GM10266 (cell line): ENCODE measurements at regions not wholly inside any gene's neighbourhood (a gene's known extent, or its start where the extent isn't known, plus 50 kb on each side); places are given as distances from the start of the nearest gene placed in this dataset.
"Not testable (repeated sequence)": the region's sequence is repeated elsewhere in the genome, so short reads cannot be mapped to it uniquely, and the experiment has no call there.

Experiments
- DNase-seq: peaks from one replicate; pipeline ENCODE4 v3.0.0; 2012; ENCODE audit errors: extremely low spot score
- CTCF ChIP-seq: IDR thresholded peaks from 2 replicates; pipeline ENCODE4 v1.5.1; 2012; ENCODE audit warnings: mild to moderate bottlenecking, low read depth; ENCODE audit not compliant: control insufficient read depth, insufficient read depth; ENCODE audit errors: missing control alignments

- DNase-seq: no peak
- TF ChIP-seq CTCF: no peak
Measured at GRCh38 chr5:144042156-144042555, 128.3 kb downstream of the YIPF5 start.

DNA sequence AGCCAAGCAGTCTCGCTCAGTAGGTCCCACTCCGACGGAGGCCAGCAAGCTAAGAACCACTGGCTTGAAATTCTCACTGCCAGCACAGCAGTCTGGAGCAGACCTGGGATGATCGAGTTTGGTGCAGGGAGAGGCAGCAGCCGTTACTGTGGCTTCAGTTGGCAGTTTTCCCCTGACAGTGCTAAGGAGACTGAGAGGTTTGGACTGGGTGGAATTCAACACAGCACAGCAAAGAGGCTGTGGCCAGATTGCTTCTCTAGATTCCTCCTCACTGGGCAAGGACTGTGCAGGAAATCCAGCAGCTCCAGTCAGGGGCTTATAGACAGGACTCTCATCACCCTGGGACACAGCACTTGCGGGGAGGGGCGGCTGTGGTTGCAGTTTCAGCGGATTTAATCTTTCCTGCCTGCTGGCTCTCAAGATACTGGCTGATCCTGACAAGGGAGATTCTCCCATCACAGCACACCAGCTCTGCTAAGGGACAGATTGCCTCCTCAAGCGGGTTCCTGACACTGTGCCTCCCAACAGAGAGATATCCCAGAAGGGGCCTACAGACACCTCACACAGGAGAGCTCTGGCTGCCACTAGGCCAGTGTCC is 122.1 kb downstream of the YIPF5 start:
- TF ChIP-seq CTCF: no peak
- no peak for DNase-seq

GRCh38 chr5:144055391-144055790 is 115.1 kb downstream of the YIPF5 start:
- not testable (repeated sequence) for DNase-seq

- DNase-seq: not testable (repeated sequence)
Measured at GRCh38 chr5:144060091-144060490, 110.4 kb downstream of the YIPF5 start.

DNA sequence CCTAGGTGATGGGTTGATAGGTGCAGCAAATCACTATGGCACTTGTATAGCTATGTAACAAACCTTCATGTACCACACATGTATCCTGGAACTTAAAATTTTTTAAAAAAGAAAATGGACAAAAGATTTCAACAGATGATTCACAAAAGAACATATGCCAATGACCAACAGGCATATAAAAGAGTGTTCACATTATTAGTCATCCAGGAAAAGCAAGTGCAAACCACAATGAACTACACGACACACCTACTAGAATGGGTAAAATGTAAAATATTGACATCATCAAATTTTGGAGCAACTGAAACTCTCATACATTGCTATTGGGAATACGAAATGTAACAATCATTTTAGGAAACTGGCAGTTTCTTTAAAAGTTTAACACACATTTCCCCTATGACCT is 109.9 kb downstream of the YIPF5 start:
- DNase-seq: no peak
- TF ChIP-seq CTCF: no peak

DNA sequence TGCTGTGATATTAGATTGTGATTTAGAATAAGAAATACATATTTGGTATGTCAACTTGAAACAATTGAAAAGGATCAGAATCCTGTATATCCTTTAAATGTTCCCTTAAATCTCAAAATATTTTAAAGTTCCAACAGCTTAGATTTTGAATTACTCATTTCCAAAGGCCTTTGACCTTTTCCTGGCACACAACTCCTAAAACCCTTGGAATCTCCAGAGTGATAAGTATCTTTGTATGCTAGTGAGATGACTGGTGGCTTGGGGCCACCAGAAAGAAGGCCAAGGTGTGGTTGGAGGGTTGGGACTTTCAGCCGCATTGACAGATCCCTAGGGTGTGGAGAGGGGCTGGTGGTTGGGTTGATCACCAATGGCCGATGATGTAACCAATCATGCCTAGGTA is 104.7 kb downstream of the YIPF5 start:
- TF ChIP-seq CTCF: no peak
- no peak for DNase-seq

DNA sequence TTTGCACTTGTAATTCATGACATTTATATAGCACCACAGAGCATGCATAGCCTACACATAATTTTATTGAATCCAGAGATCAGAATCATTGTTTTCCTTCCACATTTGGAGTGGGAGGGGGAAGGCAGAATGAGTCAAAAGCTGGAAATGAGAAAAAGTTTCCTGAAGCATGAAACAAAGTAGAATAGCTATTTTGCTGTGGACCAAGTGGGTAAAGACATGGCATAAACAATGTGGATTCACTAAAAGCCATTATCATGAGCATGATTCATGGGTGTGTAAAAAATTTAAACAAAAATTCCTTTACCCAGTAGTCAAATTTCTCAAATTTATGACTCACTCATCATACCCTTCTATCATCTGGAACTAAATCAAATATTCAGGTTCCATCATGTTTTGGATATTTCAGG is 97.9 kb downstream of the YIPF5 start:
- no peak for DNase-seq
- TF ChIP-seq CTCF: no peak

GRCh38 chr5:144076521-144077083 is 93.9 kb downstream of the YIPF5 start:
- TF ChIP-seq CTCF: no peak

More at GRCh38 chr5:144076521-144077083, 93.9 kb downstream of the YIPF5 start:
- DNase-seq: no peak
